Endothelial cell of umbilical vein (primary cell): ENCODE measurements at regions not wholly inside any gene's neighbourhood (a gene's known extent, or its start where the extent isn't known, plus 50 kb on each side); places are given as distances from the start of the nearest gene placed in this dataset.

Experiments
- CTCF ChIP-seq, 2 donors: IDR thresholded peaks; 1 replicate in 1 of 2; 2 replicates in 1 of 2; pipeline ENCODE4 v1.5.1; 2011; ENCODE audit warnings: low read length in 2 of 2, mild to moderate bottlenecking in 2 of 2, moderate library complexity in 2 of 2, control low read depth in 1 of 2, inconsistent platforms in 1 of 2, low read depth in 1 of 2; ENCODE audit not compliant: insufficient read depth in 1 of 2; ENCODE audit errors: extremely low read depth in 1 of 2
- EZH2 ChIP-seq: IDR thresholded peaks from 2 replicates; pipeline ENCODE4 v1.6.1; 2012; ENCODE audit warnings: borderline replicate concordance, low read depth, mild to moderate bottlenecking, moderate library complexity, low read length, inconsistent platforms; ENCODE audit not compliant: severe bottlenecking
- FOS ChIP-seq: IDR thresholded peaks from 2 replicates; pipeline ENCODE4 v1.6.1; 2011; ENCODE audit warnings: mild to moderate bottlenecking, low read length, moderate library complexity, borderline replicate concordance; ENCODE audit not compliant: insufficient read depth
- MAX ChIP-seq: IDR thresholded peaks from 2 replicates; pipeline ENCODE4 v1.6.1; 2011; ENCODE audit not compliant: insufficient read depth, insufficient read length
- POLR2A ChIP-seq: IDR thresholded peaks from 2 replicates; pipeline ENCODE4 v1.6.1; 2012; ENCODE audit warnings: low read depth, mild to moderate bottlenecking, control low read depth, low read length
- POLR2AphosphoS5 ChIP-seq: IDR thresholded peaks from 2 replicates; pipeline ENCODE4 v1.6.1; 2012; ENCODE audit warnings: low read depth, mild to moderate bottlenecking, control low read depth, low read length, moderate library complexity; ENCODE audit not compliant: insufficient read depth

GRCh38 chr14:48709277-48709785, 876.8 kb downstream of the RPS29 start:
- TF ChIP-seq POLR2A (no peak), POLR2AphosphoS5 (no peak), CTCF (IDR thresholded peaks at IDR 0.05; ENCODE audit: extremely low read depth in 1 of 2, insufficient read depth in 1 of 2, low read depth in 1 of 2, low read length in 2 of 2) (no peak), FOS (no peak), MAX (no peak), EZH2 (no peak)
